OCI-LY3 (cell line): ENCODE measurements at regions not wholly inside any gene's neighbourhood (a gene's known extent, or its start where the extent isn't known, plus 50 kb on each side); places are given as distances from the start of the nearest gene placed in this dataset.

Experiments
- EZH2phosphoT487 ChIP-seq: fragments of 200-600 bp; shearing (Covaris generic); IDR thresholded peaks from 2 replicates; pipeline ENCODE4 v1.6.1; 2018; ENCODE audit warnings: antibody characterized with exemption, mixed run types, low read depth
- TF ChIP-seq, protein P1 (sequence below): fragments of 200-600, 300-600 bp; sonication (generic); IDR thresholded peaks from 2 replicates; pipeline ENCODE4 v1.5.1; 2014; ENCODE audit warnings: antibody characterized with exemption, low read length, low read depth

DNA sequence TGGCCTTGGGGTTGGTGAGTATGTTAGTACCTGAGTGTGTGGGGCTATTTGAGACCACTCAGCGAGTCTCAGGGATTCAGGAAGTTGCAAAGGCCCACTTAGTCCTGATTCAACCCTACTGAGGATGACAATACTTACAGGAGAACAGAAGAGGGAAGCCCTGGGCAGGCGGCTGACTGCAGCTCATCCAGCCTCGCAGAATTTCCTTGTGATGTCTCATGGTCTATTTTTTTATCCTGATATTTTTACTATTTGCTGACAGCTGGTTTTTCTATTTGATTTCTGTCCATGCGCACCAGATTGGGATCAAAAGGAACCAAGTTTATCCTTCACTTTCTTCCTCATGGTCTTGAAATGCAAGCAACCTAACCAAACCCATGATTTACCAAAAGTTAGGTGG is 201.8 kb upstream of the LNX1 start:
- TF ChIP-seq, protein P1, sequence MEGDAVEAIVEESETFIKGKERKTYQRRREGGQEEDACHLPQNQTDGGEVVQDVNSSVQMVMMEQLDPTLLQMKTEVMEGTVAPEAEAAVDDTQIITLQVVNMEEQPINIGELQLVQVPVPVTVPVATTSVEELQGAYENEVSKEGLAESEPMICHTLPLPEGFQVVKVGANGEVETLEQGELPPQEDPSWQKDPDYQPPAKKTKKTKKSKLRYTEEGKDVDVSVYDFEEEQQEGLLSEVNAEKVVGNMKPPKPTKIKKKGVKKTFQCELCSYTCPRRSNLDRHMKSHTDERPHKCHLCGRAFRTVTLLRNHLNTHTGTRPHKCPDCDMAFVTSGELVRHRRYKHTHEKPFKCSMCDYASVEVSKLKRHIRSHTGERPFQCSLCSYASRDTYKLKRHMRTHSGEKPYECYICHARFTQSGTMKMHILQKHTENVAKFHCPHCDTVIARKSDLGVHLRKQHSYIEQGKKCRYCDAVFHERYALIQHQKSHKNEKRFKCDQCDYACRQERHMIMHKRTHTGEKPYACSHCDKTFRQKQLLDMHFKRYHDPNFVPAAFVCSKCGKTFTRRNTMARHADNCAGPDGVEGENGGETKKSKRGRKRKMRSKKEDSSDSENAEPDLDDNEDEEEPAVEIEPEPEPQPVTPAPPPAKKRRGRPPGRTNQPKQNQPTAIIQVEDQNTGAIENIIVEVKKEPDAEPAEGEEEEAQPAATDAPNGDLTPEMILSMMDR: no peak
- TF ChIP-seq EZH2phosphoT487: no peak
